Hepatocyte (in vitro differentiated cells): ENCODE measurements at regions not wholly inside any gene's neighbourhood (a gene's known extent, or its start where the extent isn't known, plus 50 kb on each side); places are given as distances from the start of the nearest gene placed in this dataset.

Source experiments
- DNase-seq: peaks from one replicate; pipeline ENCODE4 v3.0.0-alpha.2; 2016; ENCODE audit warnings: low spot score
- H2AFZ ChIP-seq: fragments of 200-600 bp; sonication (generic); 2 replicates; pipeline ENCODE4 v1.6.0; 2016; ENCODE audit warnings: antibody characterized with exemption, mild to moderate bottlenecking
- H3K27ac ChIP-seq: fragments of 200-600 bp; sonication (generic); 2 replicates; pipeline ENCODE4 v1.5.1; 2016; ENCODE audit warnings: mild to moderate bottlenecking
- H3K27me3 ChIP-seq: fragments of 200-600 bp; sonication (generic); 2 replicates; pipeline ENCODE4 v1.6.1; 2016
- H3K36me3 ChIP-seq: fragments of 200-600 bp; sonication (generic); replicated peaks from 2 replicates; pipeline ENCODE4 v1.5.1; 2016; ENCODE audit warnings: low read depth; ENCODE audit not compliant: insufficient read depth
- H3K4me1 ChIP-seq: fragments of 200-600 bp; sonication (generic); 2 replicates; pipeline ENCODE4 v1.5.1; 2016; ENCODE audit warnings: mild to moderate bottlenecking, moderate library complexity; ENCODE audit not compliant: insufficient read depth
- H3K4me2 ChIP-seq: fragments of 200-600 bp; sonication (generic); 2 replicates; pipeline ENCODE4 v1.6.0; 2016
- H3K4me3 ChIP-seq: fragments of 200-600 bp; sonication (generic); 2 replicates; pipeline ENCODE4 v1.5.1; 2016; ENCODE audit warnings: mild to moderate bottlenecking
- H3K79me2 ChIP-seq: fragments of 200-600 bp; sonication (generic); 2 replicates; pipeline ENCODE4 v1.6.0; 2017; ENCODE audit warnings: mild to moderate bottlenecking
- H3K9me2 ChIP-seq: fragments of 200-600 bp; sonication (generic); replicated peaks from 2 replicates; pipeline ENCODE4 v1.6.0; 2017; ENCODE audit warnings: mild to moderate bottlenecking; ENCODE audit not compliant: insufficient read depth
- H3K9me3 ChIP-seq: fragments of 200-600 bp; sonication (generic); 2 replicates; pipeline ENCODE4 v1.5.1; 2016; ENCODE audit warnings: low read depth, mild to moderate bottlenecking
- H4K20me1 ChIP-seq: fragments of 200-600 bp; sonication (generic); 2 replicates; pipeline ENCODE4 v1.6.0; 2016; ENCODE audit warnings: mild to moderate bottlenecking; ENCODE audit not compliant: insufficient read depth, poor library complexity, severe bottlenecking
- EZH2 ChIP-seq: fragments of 200-600 bp; sonication (generic); IDR thresholded peaks from 2 replicates; pipeline ENCODE4 v1.6.1; 2016; ENCODE audit warnings: antibody characterized with exemption, mild to moderate bottlenecking, borderline replicate concordance
- EZH2phosphoT487 ChIP-seq: fragments of 200-600 bp; sonication (generic); IDR thresholded peaks from one replicate; pipeline ENCODE4 v1.6.1; 2018; ENCODE audit warnings: antibody characterized with exemption, mild to moderate bottlenecking, low read depth, moderate library complexity; ENCODE audit not compliant: unreplicated experiment, severe bottlenecking
- WGBS: methylation state at CpG from one replicate; pipeline ENCODE4 v1.1.6; 2016; ENCODE audit warnings: low lambda C conversion rate; ENCODE audit errors: missing lambda C conversion rate; 5-methylcytosine and 5-hydroxymethylcytosine counted together
- TF ChIP-seq, protein P1 (sequence below): fragments of 200-600 bp; sonication (generic); IDR thresholded peaks from 2 replicates; pipeline ENCODE4 v1.5.1; 2016; ENCODE audit warnings: antibody characterized with exemption, mild to moderate bottlenecking; ENCODE audit not compliant: poor library complexity

DNA sequence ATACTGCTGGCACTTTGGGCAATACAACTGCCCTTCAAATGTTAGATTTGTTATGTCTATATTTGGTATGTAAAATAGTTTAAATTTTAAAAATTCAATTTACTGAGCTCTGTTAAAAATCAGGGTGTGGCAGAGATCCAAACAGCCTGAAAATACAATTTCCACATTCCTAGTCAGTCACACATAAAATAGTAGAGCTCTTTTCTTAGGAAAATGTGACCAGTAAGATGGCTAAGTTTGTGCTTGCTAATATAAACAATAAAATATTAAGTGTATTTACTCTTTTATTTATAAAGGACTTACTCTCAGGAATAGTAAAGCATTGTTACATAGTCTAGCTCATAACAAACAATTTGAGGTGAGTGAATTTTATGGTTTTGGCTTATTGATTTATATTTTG lies 200.2 kb downstream of the DKK2 start:
- DNase-seq: no peak
- H3K4me2 ChIP-seq: no peak overlapping the region
- TF ChIP-seq EZH2 (no peak), EZH2phosphoT487 (no peak)
- TF ChIP-seq, protein P1, sequence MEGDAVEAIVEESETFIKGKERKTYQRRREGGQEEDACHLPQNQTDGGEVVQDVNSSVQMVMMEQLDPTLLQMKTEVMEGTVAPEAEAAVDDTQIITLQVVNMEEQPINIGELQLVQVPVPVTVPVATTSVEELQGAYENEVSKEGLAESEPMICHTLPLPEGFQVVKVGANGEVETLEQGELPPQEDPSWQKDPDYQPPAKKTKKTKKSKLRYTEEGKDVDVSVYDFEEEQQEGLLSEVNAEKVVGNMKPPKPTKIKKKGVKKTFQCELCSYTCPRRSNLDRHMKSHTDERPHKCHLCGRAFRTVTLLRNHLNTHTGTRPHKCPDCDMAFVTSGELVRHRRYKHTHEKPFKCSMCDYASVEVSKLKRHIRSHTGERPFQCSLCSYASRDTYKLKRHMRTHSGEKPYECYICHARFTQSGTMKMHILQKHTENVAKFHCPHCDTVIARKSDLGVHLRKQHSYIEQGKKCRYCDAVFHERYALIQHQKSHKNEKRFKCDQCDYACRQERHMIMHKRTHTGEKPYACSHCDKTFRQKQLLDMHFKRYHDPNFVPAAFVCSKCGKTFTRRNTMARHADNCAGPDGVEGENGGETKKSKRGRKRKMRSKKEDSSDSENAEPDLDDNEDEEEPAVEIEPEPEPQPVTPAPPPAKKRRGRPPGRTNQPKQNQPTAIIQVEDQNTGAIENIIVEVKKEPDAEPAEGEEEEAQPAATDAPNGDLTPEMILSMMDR: no peak
- no peak overlapping the region for H3K4me3 ChIP-seq
- no peaks in the 10 kb centered on the region for H3K4me1 ChIP-seq
- no peaks in the 10 kb centered on the region for H3K79me2 ChIP-seq
- H4K20me1 ChIP-seq: no peaks in the 10 kb centered on the region
- no peak overlapping the region for H2AFZ ChIP-seq
- no peaks in the 10 kb centered on the region for H3K36me3 ChIP-seq
- no peaks in the 10 kb centered on the region for H3K9me2 ChIP-seq
- no peaks in the 10 kb centered on the region for H3K9me3 ChIP-seq
- H3K27ac ChIP-seq: no peak overlapping the region
- H3K27me3 ChIP-seq: no peaks in the 10 kb centered on the region

- Histone ChIP-seq H3K4me2 (no peak overlapping the region), H3K9me3 (no peaks in the 10 kb centered on the region), H3K79me2 (no peaks in the 10 kb centered on the region), H3K4me1 (no peaks in the 10 kb centered on the region), H4K20me1 (no peaks in the 10 kb centered on the region), H3K9me2 (no peaks in the 10 kb centered on the region), H3K27me3 (no peaks in the 10 kb centered on the region), H3K27ac (no peak overlapping the region), H2AFZ (no peak overlapping the region), H3K4me3 (no peak overlapping the region), H3K36me3 (no peaks in the 10 kb centered on the region)
- DNase-seq: no peak
- no peak for TF ChIP-seq EZH2phosphoT487
- TF ChIP-seq EZH2: no peak
- TF ChIP-seq, protein P1: no peak
Observed at GRCh38 chr4:106830879-106831278, 205.2 kb downstream of the DKK2 start.

- TF ChIP-seq, protein P1: peak; percentile 45
- TF ChIP-seq EZH2phosphoT487: no peak
- H3K9me2 ChIP-seq: no peaks in the 10 kb centered on the region
Observed at GRCh38 chr4:106818764-106819163, 217.3 kb downstream of the DKK2 start.

DNA sequence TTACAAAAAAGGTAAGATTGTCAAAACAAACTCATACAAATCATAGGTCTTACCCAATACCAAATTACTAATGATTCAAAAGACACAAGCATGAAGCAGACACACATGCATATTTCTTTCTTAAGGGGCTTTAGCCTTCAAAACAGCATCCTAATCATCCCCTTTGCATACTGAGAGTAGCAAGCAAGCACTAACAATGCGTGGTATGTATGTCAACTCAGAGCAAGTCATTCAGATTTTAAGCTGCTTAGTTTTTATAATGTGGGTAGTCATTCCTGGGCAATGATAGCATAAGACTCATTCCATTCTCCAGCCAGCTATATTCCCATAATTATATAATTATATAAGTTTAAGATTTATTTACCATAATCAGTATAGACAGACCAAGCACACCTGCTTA lies 219.6 kb downstream of the DKK2 start:
- no peaks in the 10 kb centered on the region for H3K36me3 ChIP-seq
- no peaks in the 10 kb centered on the region for H3K79me2 ChIP-seq
- TF ChIP-seq EZH2phosphoT487: no peak
- TF ChIP-seq, protein P1: no peak
- TF ChIP-seq EZH2: no peak
- no peaks in the 10 kb centered on the region for H3K9me3 ChIP-seq
- H3K9me2 ChIP-seq: no peaks in the 10 kb centered on the region
- H3K27me3 ChIP-seq: no peaks in the 10 kb centered on the region
- H3K27ac ChIP-seq: no peak overlapping the region
- 69% methylated on average over 1 of the region's 1 CpG for WGBS
- no peak overlapping the region for H3K4me2 ChIP-seq
- no peaks in the 10 kb centered on the region for H3K4me1 ChIP-seq
- DNase-seq: no peak
- H2AFZ ChIP-seq: no peak overlapping the region
- H4K20me1 ChIP-seq: no peaks in the 10 kb centered on the region
- no peak overlapping the region for H3K4me3 ChIP-seq

More at GRCh38 chr4:106818764-106819163, 217.3 kb downstream of the DKK2 start:
- no peak overlapping the region for H2AFZ ChIP-seq
- 97% methylated on average over 1 of the region's 1 CpG for WGBS
- no peaks in the 10 kb centered on the region for H3K79me2 ChIP-seq
- DNase-seq: no peak
- no peaks in the 10 kb centered on the region for H3K27me3 ChIP-seq
- H3K27ac ChIP-seq: no peak overlapping the region
- no peak overlapping the region for H3K4me2 ChIP-seq
- H3K4me1 ChIP-seq: no peaks in the 10 kb centered on the region
- no peaks in the 10 kb centered on the region for H3K36me3 ChIP-seq
- H4K20me1 ChIP-seq: no peaks in the 10 kb centered on the region
- H3K9me3 ChIP-seq: no peaks in the 10 kb centered on the region
- no peak overlapping the region for H3K4me3 ChIP-seq
